DND-41 (cell line): ENCODE measurements at regions not wholly inside any gene's neighbourhood (a gene's known extent, or its start where the extent isn't known, plus 50 kb on each side); places are given as distances from the start of the nearest gene placed in this dataset.

Source experiments
- ATAC-seq: fragments of 200-7000 bp; cut with Tn5 transposase; 3 replicates; pipeline ENCODE4 v1.9.1; 2021; ENCODE audit warnings: low read depth; ENCODE audit not compliant: insufficient read depth
- DNase-seq: peaks from one replicate; pipeline ENCODE4 v3.0.0-alpha.2; 2020
- H2AFZ ChIP-seq: 2 replicates; pipeline ENCODE4 v1.6.0; 2012; ENCODE audit warnings: low read depth, low read length
- H3K27ac ChIP-seq: 2 replicates; pipeline ENCODE4 v1.5.1; 2012; ENCODE audit warnings: low read length, inconsistent platforms
- H3K27me3 ChIP-seq: fragments of 200-600 bp; sonication (generic); 2 replicates; pipeline ENCODE4 v1.6.0; 2012; ENCODE audit warnings: low read length, mild to moderate bottlenecking, inconsistent platforms; ENCODE audit not compliant: insufficient read depth, poor library complexity
- H3K36me3 ChIP-seq: 2 replicates; pipeline ENCODE4 v1.5.1; 2012; ENCODE audit warnings: low read length, inconsistent platforms; ENCODE audit not compliant: insufficient read depth
- H3K4me1 ChIP-seq: 2 replicates; pipeline ENCODE4 v1.5.1; 2012; ENCODE audit warnings: mild to moderate bottlenecking, low read length; ENCODE audit not compliant: insufficient read depth
- H3K4me2 ChIP-seq: 2 replicates; pipeline ENCODE4 v1.6.0; 2012; ENCODE audit warnings: mild to moderate bottlenecking, moderate library complexity, low read length, inconsistent platforms; ENCODE audit not compliant: insufficient read depth
- H3K4me3 ChIP-seq, 2 experiments: fragments of 200-600 bp in 1 of 2; shearing (Covaris generic) in 1 of 2; 2 replicates each; pipeline ENCODE4 v1.5.1; 2012 to 2016; ENCODE audit warnings: inconsistent platforms in 2 of 2, low read length in 2 of 2, mild to moderate bottlenecking in 2 of 2, low read depth in 1 of 2, moderate library complexity in 1 of 2
- H3K79me2 ChIP-seq: 2 replicates; pipeline ENCODE4 v1.6.0; 2012; ENCODE audit warnings: low read length, inconsistent platforms; ENCODE audit not compliant: insufficient read depth
- H3K9ac ChIP-seq: 2 replicates; pipeline ENCODE4 v1.6.0; 2012; ENCODE audit warnings: low read depth, mild to moderate bottlenecking, inconsistent platforms, low read length, moderate library complexity
- H3K9me3 ChIP-seq: 2 replicates; pipeline ENCODE4 v1.5.1; 2012; ENCODE audit warnings: low read length, moderate library complexity, mild to moderate bottlenecking, inconsistent platforms; ENCODE audit not compliant: insufficient read depth, severe bottlenecking
- H4K20me1 ChIP-seq: 2 replicates; pipeline ENCODE4 v1.6.0; 2012; ENCODE audit warnings: low read length; ENCODE audit not compliant: insufficient read depth
- EZH2 ChIP-seq: IDR thresholded peaks from 3 replicates; pipeline ENCODE4 v1.6.1; 2012; ENCODE audit warnings: borderline replicate concordance, low read depth, mild to moderate bottlenecking, moderate library complexity, low read length, inconsistent platforms; ENCODE audit not compliant: severe bottlenecking
- TF ChIP-seq, protein P1 (sequence below): IDR thresholded peaks from 2 replicates; pipeline ENCODE4 v1.5.1; 2012; ENCODE audit warnings: borderline replicate concordance, low read length, moderate library complexity, mild to moderate bottlenecking; ENCODE audit not compliant: poor library complexity, severe bottlenecking; ENCODE audit errors: extremely low read depth

DNA sequence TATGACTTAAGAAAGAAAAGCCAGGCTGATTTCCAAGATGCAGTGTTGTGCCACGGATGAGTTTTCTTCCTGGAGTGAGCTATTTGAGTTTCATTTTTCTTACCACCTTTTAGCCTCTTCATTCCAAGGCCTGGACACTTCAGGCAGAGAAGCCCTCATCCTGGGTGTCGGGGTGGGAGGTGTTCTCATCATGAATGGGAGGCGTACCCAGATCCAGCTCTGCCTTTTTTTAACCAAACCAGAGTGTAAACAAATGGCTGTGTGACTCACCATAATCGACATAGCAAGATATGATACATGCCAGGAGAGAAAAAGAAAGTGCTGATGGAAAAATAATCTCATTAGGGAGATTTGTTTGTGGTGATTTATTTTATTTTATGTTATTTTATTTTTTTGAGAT lies 79.9 kb downstream of the ARF6 start:
- DNase-seq (no peak), ATAC-seq (no peak)
- H3K36me3 ChIP-seq = no peaks in the 10 kb centered on the region
- H3K4me2 ChIP-seq = no peak overlapping the region
- H3K79me2 ChIP-seq = no peaks in the 10 kb centered on the region
- no peaks in the 10 kb centered on the region for H3K4me1 ChIP-seq
- no peak overlapping the region for H3K4me3 ChIP-seq
- no peak overlapping the region for H2AFZ ChIP-seq
- H4K20me1 ChIP-seq = no peaks in the 10 kb centered on the region
- no peaks in the 10 kb centered on the region for H3K9me3 ChIP-seq
- no peak overlapping the region for H3K9ac ChIP-seq
- TF ChIP-seq, protein P1, sequence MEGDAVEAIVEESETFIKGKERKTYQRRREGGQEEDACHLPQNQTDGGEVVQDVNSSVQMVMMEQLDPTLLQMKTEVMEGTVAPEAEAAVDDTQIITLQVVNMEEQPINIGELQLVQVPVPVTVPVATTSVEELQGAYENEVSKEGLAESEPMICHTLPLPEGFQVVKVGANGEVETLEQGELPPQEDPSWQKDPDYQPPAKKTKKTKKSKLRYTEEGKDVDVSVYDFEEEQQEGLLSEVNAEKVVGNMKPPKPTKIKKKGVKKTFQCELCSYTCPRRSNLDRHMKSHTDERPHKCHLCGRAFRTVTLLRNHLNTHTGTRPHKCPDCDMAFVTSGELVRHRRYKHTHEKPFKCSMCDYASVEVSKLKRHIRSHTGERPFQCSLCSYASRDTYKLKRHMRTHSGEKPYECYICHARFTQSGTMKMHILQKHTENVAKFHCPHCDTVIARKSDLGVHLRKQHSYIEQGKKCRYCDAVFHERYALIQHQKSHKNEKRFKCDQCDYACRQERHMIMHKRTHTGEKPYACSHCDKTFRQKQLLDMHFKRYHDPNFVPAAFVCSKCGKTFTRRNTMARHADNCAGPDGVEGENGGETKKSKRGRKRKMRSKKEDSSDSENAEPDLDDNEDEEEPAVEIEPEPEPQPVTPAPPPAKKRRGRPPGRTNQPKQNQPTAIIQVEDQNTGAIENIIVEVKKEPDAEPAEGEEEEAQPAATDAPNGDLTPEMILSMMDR = no peak
- TF ChIP-seq EZH2 = no peak
- H3K27ac ChIP-seq = no peak overlapping the region
- no peaks in the 10 kb centered on the region for H3K27me3 ChIP-seq

DNA sequence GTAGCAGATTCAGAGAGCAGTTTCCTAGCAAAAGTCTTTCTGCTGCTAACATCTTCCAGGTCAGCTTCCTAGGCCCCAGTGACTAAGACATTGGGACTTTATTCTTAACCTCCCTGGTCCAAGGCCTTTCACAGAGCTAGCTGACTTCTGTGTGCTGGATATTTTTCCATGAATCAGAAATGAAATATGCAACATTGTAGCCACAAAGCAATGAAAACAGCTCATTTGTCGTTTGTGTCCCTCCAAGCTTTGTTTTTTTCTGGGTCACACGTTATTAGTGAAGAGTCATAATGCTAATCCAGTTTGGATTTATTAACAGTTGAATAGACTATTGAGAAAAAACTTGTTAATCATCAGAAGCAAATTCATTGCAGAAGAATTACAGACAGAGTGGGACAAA lies 82.4 kb downstream of the ARF6 start:
- no peak overlapping the region for H3K27ac ChIP-seq
- H3K4me2 ChIP-seq = no peak overlapping the region
- no peak for ATAC-seq
- H2AFZ ChIP-seq = no peak overlapping the region
- H4K20me1 ChIP-seq = no peaks in the 10 kb centered on the region
- TF ChIP-seq EZH2 = no peak
- TF ChIP-seq, protein P1 = no peak
- no peak for DNase-seq
- no peaks in the 10 kb centered on the region for H3K36me3 ChIP-seq
- H3K27me3 ChIP-seq = peaks cover under 1% of the 10 kb centered on the region
- H3K9me3 ChIP-seq = no peaks in the 10 kb centered on the region
- H3K4me1 ChIP-seq = no peaks in the 10 kb centered on the region
- H3K4me3 ChIP-seq = no peak overlapping the region
- no peak overlapping the region for H3K9ac ChIP-seq
- no peaks in the 10 kb centered on the region for H3K79me2 ChIP-seq

DNA sequence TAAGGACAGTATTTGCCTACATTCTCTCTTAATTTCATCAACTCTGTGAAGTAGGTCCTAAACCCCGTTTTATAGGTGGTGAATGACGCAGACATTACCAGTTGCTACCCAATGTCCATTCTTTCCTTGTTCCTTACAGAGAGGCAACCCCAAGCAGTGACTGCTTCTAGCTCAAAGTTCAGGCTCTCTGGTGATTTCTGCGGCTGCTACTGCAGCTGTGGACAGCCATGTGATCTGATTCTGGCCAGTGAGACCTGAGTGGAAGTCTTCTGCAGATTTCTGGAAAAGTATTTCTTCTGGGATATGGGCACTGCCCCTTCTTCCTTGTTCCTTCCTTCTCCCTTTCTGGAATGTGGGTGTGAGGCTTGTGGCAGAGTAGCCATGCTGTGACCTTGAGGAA lies 82.9 kb downstream of the ARF6 start:
- Histone ChIP-seq H2AFZ (no peak overlapping the region), H3K4me2 (no peak overlapping the region), H3K4me1 (no peaks in the 10 kb centered on the region), H3K79me2 (no peaks in the 10 kb centered on the region), H3K36me3 (no peaks in the 10 kb centered on the region), H3K9me3 (no peaks in the 10 kb centered on the region), H3K4me3 (no peak overlapping the region), H4K20me1 (no peaks in the 10 kb centered on the region), H3K27me3 (peaks cover 6% of the 10 kb centered on the region), H3K9ac (no peak overlapping the region), H3K27ac (no peak overlapping the region)
- DNase-seq (no peak), ATAC-seq (no peak)
- TF ChIP-seq, protein P1 = no peak
- no peak for TF ChIP-seq EZH2
